ENCODE measurements at regions not wholly inside any gene's neighbourhood (a gene's known extent, or its start where the extent isn't known, plus 50 kb on each side); places are given as distances from the start of the nearest gene placed in this dataset.

GRCh38 chr1:105874621-105875020, 1181.9 kb upstream of the PRMT6 start:
- TF ChIP-seq, protein P1, sequence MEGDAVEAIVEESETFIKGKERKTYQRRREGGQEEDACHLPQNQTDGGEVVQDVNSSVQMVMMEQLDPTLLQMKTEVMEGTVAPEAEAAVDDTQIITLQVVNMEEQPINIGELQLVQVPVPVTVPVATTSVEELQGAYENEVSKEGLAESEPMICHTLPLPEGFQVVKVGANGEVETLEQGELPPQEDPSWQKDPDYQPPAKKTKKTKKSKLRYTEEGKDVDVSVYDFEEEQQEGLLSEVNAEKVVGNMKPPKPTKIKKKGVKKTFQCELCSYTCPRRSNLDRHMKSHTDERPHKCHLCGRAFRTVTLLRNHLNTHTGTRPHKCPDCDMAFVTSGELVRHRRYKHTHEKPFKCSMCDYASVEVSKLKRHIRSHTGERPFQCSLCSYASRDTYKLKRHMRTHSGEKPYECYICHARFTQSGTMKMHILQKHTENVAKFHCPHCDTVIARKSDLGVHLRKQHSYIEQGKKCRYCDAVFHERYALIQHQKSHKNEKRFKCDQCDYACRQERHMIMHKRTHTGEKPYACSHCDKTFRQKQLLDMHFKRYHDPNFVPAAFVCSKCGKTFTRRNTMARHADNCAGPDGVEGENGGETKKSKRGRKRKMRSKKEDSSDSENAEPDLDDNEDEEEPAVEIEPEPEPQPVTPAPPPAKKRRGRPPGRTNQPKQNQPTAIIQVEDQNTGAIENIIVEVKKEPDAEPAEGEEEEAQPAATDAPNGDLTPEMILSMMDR (IDR thresholded peaks at IDR 0.05; ENCODE audit: low read depth, low read length): no peak
- TF ChIP-seq MAX (IDR thresholded peaks at IDR 0.05; ENCODE audit: low read depth, low read length): no peak
